Thyroid gland (tissue), 4 donors: ENCODE measurements at regions not wholly inside any gene's neighbourhood (a gene's known extent, or its start where the extent isn't known, plus 50 kb on each side); places are given as distances from the start of the nearest gene placed in this dataset.

ENCODE experiments used
- CTCF ChIP-seq, 6 experiments: fragments of 200-600 bp in 3 of 6; fragments of 450-650 bp in 3 of 6; sonication (generic) in 3 of 6; IDR thresholded peaks; one replicate each; pipeline ENCODE4 v1.5.1; 2016 to 2019; ENCODE audit warnings: antibody characterized with exemption in 6 of 6, mild to moderate bottlenecking in 2 of 6, inconsistent platforms in 1 of 6, moderate library complexity in 1 of 6
- POLR2A ChIP-seq, 2 donors: fragments of 450-650 bp; IDR thresholded peaks; one replicate each; pipeline ENCODE4 v1.6.1; 2017; ENCODE audit warnings: antibody characterized with exemption in 2 of 2, mild to moderate bottlenecking in 2 of 2, moderate library complexity in 1 of 2

DNA sequence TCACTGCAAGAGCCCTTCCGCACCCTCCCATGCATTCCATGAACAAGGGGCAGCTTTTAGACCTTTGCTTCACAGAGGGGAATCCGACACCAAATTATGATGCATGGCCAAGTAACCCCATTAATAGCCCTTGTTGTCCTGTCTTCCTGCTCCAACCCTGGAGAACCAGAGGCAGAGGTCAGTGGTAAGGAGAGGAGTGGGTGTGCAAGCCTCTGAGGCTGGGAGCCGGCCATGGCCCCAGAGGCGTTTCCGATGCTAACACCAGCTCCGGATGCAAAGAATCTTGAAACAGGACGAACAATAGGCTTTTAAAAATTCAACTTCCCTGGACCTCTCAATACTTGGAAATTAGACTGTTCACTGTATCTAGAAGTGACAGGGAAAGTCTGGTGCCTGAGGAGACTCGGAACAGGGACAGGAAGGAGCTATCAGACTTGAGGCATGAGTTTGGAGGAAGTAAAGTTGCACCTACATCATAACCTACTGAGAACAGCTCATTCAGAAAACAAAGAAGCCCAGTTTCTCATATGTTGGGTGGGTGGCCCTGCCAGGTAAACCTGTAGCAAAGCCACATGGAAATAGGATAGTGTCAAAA, 101.2 kb upstream of the ERG start:
- TF ChIP-seq POLR2A (IDR thresholded peaks at IDR 0.05) (no peak), CTCF (IDR thresholded peaks at IDR 0.05) (no peak)
